Parathyroid adenoma (tissue), 2 donors: ENCODE measurements at regions not wholly inside any gene's neighbourhood (a gene's known extent, or its start where the extent isn't known, plus 50 kb on each side); places are given as distances from the start of the nearest gene placed in this dataset.

Source experiments
- H2AFZ ChIP-seq: fragments of 300-600 bp; sonication (generic); one replicate; pipeline ENCODE4 v1.7.0; 2017; ENCODE audit warnings: antibody characterized with exemption, mild to moderate bottlenecking
- H3K27ac ChIP-seq: fragments of 300-600 bp; sonication (generic); one replicate; pipeline ENCODE4 v1.7.0; 2017
- H3K27me3 ChIP-seq: fragments of 300-600 bp; sonication (generic); one replicate; pipeline ENCODE4 v1.7.0; 2017; ENCODE audit warnings: low read length; ENCODE audit not compliant: control insufficient read depth, insufficient read depth
- H3K36me3 ChIP-seq: fragments of 300-600 bp; sonication (generic); one replicate; pipeline ENCODE4 v1.7.0; 2017; ENCODE audit warnings: low read length; ENCODE audit not compliant: control insufficient read depth, insufficient read depth
- H3K4me1 ChIP-seq: fragments of 300-600 bp; sonication (generic); one replicate; pipeline ENCODE4 v1.7.0; 2017; ENCODE audit warnings: control low read depth
- H3K4me2 ChIP-seq: fragments of 300-600 bp; sonication (generic); one replicate; pipeline ENCODE4 v1.7.0; 2017; ENCODE audit warnings: low read length
- H3K4me3 ChIP-seq: fragments of 300-600 bp; sonication (generic); one replicate; pipeline ENCODE4 v1.7.0; 2017; ENCODE audit warnings: low read depth, low read length
- H3K79me2 ChIP-seq: fragments of 300-600 bp; sonication (generic); one replicate; pipeline ENCODE4 v1.7.0; 2017; ENCODE audit warnings: control low read depth
- H3K9ac ChIP-seq: fragments of 300-600 bp; sonication (generic); one replicate; pipeline ENCODE4 v1.7.0; 2017; ENCODE audit warnings: mild to moderate bottlenecking
- H3K9me3 ChIP-seq: fragments of 300-600 bp; sonication (generic); one replicate; pipeline ENCODE4 v1.7.0; 2017; ENCODE audit warnings: low read length; ENCODE audit not compliant: control insufficient read depth
- TF ChIP-seq, protein P1 (sequence below): fragments of 300-600 bp; sonication (generic); IDR thresholded peaks from one replicate; pipeline ENCODE4 v1.7.0; 2017; ENCODE audit warnings: antibody characterized with exemption, mild to moderate bottlenecking
- donor health status: primary hyperparathyroidism.

DNA sequence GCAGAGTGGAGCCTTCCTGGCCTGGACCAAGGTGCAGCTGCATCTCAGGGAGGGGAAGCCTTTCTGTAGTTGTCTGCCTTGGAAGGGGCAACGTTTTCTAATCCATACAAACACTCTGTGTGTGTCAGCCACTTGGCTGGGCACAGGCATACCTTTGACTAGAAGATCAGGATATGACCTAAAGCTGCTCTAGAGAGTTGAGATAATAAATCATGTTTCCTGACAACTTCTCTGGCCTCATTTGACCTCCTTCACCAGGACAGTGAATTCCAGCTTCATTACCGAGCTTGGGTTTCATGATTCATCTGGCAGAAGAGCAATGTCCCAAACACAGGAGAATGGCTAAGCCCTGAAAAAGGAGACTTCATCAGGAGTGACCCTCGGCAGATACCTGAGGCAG lies 89.6 kb upstream of the KIT start:
- Histone ChIP-seq H3K4me1 (no peaks in the 10 kb centered on the region), H3K79me2 (no peaks in the 10 kb centered on the region), H3K27ac (no peak overlapping the region), H3K4me3 (no peak overlapping the region), H3K9ac (no peak overlapping the region), H2AFZ (no peak overlapping the region), H3K9me3 (no peaks in the 10 kb centered on the region), H3K36me3 (no peaks in the 10 kb centered on the region), H3K4me2 (no peak overlapping the region), H3K27me3 (no peaks in the 10 kb centered on the region)
- TF ChIP-seq, protein P1, sequence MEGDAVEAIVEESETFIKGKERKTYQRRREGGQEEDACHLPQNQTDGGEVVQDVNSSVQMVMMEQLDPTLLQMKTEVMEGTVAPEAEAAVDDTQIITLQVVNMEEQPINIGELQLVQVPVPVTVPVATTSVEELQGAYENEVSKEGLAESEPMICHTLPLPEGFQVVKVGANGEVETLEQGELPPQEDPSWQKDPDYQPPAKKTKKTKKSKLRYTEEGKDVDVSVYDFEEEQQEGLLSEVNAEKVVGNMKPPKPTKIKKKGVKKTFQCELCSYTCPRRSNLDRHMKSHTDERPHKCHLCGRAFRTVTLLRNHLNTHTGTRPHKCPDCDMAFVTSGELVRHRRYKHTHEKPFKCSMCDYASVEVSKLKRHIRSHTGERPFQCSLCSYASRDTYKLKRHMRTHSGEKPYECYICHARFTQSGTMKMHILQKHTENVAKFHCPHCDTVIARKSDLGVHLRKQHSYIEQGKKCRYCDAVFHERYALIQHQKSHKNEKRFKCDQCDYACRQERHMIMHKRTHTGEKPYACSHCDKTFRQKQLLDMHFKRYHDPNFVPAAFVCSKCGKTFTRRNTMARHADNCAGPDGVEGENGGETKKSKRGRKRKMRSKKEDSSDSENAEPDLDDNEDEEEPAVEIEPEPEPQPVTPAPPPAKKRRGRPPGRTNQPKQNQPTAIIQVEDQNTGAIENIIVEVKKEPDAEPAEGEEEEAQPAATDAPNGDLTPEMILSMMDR, result no peak

DNA sequence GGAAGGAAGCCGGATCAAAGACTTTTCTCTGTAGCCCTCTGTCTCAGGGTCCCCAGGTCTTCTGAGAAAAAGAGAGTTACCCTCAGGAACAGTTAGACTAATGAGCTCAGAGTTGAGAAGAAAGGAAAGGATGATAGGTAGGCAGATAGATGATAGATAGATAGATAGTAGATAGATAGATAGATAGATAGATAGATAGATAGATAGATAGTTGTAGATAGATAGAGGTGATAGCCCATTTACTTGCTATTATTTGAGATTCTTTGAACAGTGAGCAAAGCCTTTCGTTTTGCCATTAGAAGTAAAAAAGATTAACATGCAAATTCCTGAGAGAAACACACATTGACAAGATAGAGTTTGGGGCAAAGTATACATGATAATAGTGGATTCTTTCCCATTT lies 86.9 kb upstream of the KIT start:
- Histone ChIP-seq H3K79me2 (no peaks in the 10 kb centered on the region), H3K27me3 (no peaks in the 10 kb centered on the region), H3K4me2 (no peak overlapping the region), H3K9ac (no peak overlapping the region), H3K27ac (no peak overlapping the region), H3K9me3 (no peaks in the 10 kb centered on the region), H3K4me1 (no peaks in the 10 kb centered on the region), H2AFZ (no peak overlapping the region), H3K4me3 (no peak overlapping the region), H3K36me3 (no peaks in the 10 kb centered on the region)
- TF ChIP-seq, protein P1, result no peak

DNA sequence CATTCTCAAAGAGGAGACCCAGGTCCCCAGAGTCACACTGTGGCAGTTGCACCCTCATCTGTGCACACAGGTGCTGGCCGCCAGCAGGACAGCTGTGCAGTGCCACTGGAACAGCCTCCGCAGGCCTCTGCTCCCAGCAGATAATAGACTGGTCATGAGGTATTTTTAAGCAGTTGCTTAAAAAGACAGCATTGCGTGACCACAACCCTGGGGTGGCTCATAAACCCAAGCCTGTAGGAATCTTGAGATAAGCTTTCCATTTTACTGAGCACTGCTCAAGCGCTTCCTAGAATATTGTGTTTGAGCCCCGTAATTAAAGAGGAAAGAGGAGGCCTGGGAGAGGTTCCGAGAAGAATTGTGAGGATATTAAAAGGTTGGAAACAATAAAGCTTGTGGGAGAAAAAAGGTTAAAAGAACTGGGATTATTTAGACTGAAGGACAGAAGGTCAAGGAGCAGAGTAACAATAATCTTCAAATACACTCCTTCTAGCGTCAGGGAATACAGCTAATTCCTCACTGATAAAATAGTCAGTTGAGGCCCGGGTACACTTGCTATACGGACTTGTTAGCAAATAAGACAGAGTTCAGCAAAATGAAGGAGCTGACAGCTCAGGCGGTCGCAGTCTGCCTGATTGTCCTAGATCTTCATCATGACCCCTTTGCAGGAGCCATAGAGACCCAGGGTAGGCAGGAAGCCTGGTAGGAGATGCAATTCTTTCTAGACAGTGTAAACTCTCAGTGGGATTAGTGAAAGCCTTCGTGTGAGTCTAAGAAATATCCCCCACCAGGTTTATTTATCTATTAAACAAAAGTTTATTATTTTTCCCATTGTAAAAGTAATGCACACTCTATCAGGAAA lies 86.2 kb upstream of the KIT start:
- no peak overlapping the region for H3K4me3 ChIP-seq
- no peaks in the 10 kb centered on the region for H3K79me2 ChIP-seq
- H3K27ac ChIP-seq, result no peak overlapping the region
- no peaks in the 10 kb centered on the region for H3K36me3 ChIP-seq
- no peak overlapping the region for H3K9ac ChIP-seq
- no peaks in the 10 kb centered on the region for H3K9me3 ChIP-seq
- TF ChIP-seq, protein P1, result no peak
- no peaks in the 10 kb centered on the region for H3K4me1 ChIP-seq
- no peak overlapping the region for H2AFZ ChIP-seq
- no peak overlapping the region for H3K4me2 ChIP-seq
- H3K27me3 ChIP-seq, result no peaks in the 10 kb centered on the region

DNA sequence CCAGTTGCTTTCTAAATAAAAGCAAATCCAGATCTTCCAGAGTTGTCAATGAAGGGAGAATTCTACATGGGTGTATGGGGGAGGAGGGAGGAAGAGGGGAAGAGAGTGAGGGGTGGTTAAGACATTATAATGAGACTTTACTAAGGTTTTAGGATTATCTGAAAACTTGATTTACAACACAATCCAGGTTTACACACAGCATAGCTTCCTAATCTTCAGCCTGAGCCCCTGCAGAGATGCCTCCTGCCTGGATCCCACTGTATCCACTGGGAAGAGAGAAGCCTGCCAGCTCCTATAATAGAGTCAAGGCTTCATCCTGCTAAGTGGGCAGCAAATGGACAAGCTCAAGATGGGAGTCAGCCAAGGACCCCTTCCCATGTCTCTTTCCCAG lies 85.6 kb upstream of the KIT start:
- Histone ChIP-seq H3K79me2 (no peaks in the 10 kb centered on the region), H3K4me1 (no peaks in the 10 kb centered on the region), H3K9me3 (no peaks in the 10 kb centered on the region), H3K4me2 (no peak overlapping the region), H3K9ac (no peak overlapping the region), H2AFZ (no peak overlapping the region), H3K36me3 (no peaks in the 10 kb centered on the region), H3K4me3 (no peak overlapping the region), H3K27me3 (no peaks in the 10 kb centered on the region), H3K27ac (no peak overlapping the region)
- TF ChIP-seq, protein P1, result no peak

DNA sequence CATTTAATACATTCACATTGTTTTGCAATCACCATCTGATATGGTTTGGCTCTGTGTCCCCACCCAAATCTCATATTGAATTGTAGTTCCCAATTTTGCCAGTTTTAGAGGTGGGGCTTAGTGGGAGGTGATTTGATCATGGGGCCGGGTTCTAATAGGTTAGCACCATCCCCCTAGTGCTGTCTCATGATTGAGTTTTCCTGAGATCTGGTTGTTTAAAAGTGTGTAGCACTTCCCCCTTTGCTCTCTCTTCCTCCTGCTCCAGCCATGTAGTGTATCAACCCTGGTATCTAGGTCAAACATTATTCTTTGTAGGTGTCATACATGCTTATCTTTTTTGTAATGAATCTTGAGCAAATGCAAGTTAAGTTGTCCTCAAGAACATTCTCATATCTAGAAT lies 83.3 kb upstream of the KIT start:
- Histone ChIP-seq H3K9ac (no peak overlapping the region), H3K9me3 (no peaks in the 10 kb centered on the region), H3K79me2 (no peaks in the 10 kb centered on the region), H3K4me2 (no peak overlapping the region), H3K4me3 (no peak overlapping the region), H3K36me3 (no peaks in the 10 kb centered on the region), H3K27ac (no peak overlapping the region), H3K4me1 (no peaks in the 10 kb centered on the region), H2AFZ (no peak overlapping the region), H3K27me3 (no peaks in the 10 kb centered on the region)
- TF ChIP-seq, protein P1, result no peak
